ENCODE measurements at regions not wholly inside any gene's neighbourhood (a gene's known extent, or its start where the extent isn't known, plus 50 kb on each side); places are given as distances from the start of the nearest gene placed in this dataset.

- DNase-seq: no peak
- Histone ChIP-seq H3K27me3 (no peaks in the 10 kb centered on the region), H3K9me3 (no peaks in the 10 kb centered on the region), H3K4me1 (no peaks in the 10 kb centered on the region), H3K4me3 (replicated peaks in 1 of 3) (no peak overlapping the region), H3K27ac (no peak overlapping the region), H3K36me3 (no peaks in the 10 kb centered on the region)
- intact Hi-C loops (cut with DNase I): no loop called here
- WGBS, 2 donors: 67 to 68% methylated on average over 2 of the region's 2 CpGs
- no peak for TF ChIP-seq POLR2A (IDR thresholded peaks at IDR 0.05)
- TF ChIP-seq CTCF (IDR thresholded peaks at IDR 0.05): no peak
Observed at GRCh38 chr3:104396974-104397669, 969.6 kb upstream of the ALCAM start.

GRCh38 chr3:104397713-104398112, 969.0 kb upstream of the ALCAM start:
- Histone ChIP-seq H3K4me3 (replicated peaks in 1 of 3) (no peak overlapping the region), H3K27me3 (no peaks in the 10 kb centered on the region), H3K4me1 (no peaks in the 10 kb centered on the region), H3K27ac (no peak overlapping the region), H3K36me3 (no peaks in the 10 kb centered on the region), H3K9me3 (no peaks in the 10 kb centered on the region)
- intact Hi-C loops (cut with DNase I): no loop called here
- WGBS, 2 donors: 76 to 93% methylated on average over 1 of the region's 1 CpG
- DNase-seq: no peak
- TF ChIP-seq CTCF (IDR thresholded peaks at IDR 0.05): no peak
- no peak for TF ChIP-seq POLR2A (IDR thresholded peaks at IDR 0.05)

GRCh38 chr3:104402902-104403301, 963.8 kb upstream of the ALCAM start:
- H3K36me3 ChIP-seq: no peaks in the 10 kb centered on the region
- no peak overlapping the region for H3K4me3 ChIP-seq (replicated peaks in 1 of 3)
- no peaks in the 10 kb centered on the region for H3K27me3 ChIP-seq
- H3K4me1 ChIP-seq: no peaks in the 10 kb centered on the region
- DNase-seq: no peak
- no peaks in the 10 kb centered on the region for H3K9me3 ChIP-seq
- no peak for TF ChIP-seq POLR2A (IDR thresholded peaks at IDR 0.05)
- no peak for TF ChIP-seq CTCF (IDR thresholded peaks at IDR 0.05)
- intact Hi-C loops (cut with DNase I): no loop called here
- H3K27ac ChIP-seq: no peak overlapping the region
- 89 to 94% methylated on average over 2 of the region's 2 CpGs for WGBS, 2 donors

- DNase-seq: no peak
- TF ChIP-seq POLR2A (IDR thresholded peaks at IDR 0.05) (no peak), CTCF (IDR thresholded peaks at IDR 0.05) (no peak)
- H3K27me3 ChIP-seq: no peaks in the 10 kb centered on the region
- H3K4me1 ChIP-seq: no peaks in the 10 kb centered on the region
- 81 to 84% methylated on average over 4 of the region's 4 CpGs for WGBS, 2 donors
- H3K27ac ChIP-seq: no peak overlapping the region
- no peaks in the 10 kb centered on the region for H3K36me3 ChIP-seq
- H3K9me3 ChIP-seq: no peaks in the 10 kb centered on the region
- intact Hi-C loops (cut with DNase I): no loop called here
- H3K4me3 ChIP-seq (replicated peaks in 1 of 3): no peak overlapping the region
Observed at GRCh38 chr3:104411757-104412156, 955.0 kb upstream of the ALCAM start.

- Histone ChIP-seq H3K36me3 (no peaks in the 10 kb centered on the region), H3K27ac (no peak overlapping the region), H3K4me1 (no peaks in the 10 kb centered on the region), H3K27me3 (no peaks in the 10 kb centered on the region), H3K9me3 (no peaks in the 10 kb centered on the region), H3K4me3 (replicated peaks in 1 of 3) (no peak overlapping the region)
- no peak for DNase-seq
- WGBS, 2 donors: 80 to 90% methylated on average over 9 of the region's 9 CpGs
- intact Hi-C loops (cut with DNase I): no loop called here
- TF ChIP-seq CTCF (IDR thresholded peaks at IDR 0.05): no peak
- TF ChIP-seq POLR2A (IDR thresholded peaks at IDR 0.05): no peak
Observed at GRCh38 chr3:104412608-104413580, 953.8 kb upstream of the ALCAM start.
